ENCODE measurements at regions not wholly inside any gene's neighbourhood (a gene's known extent, or its start where the extent isn't known, plus 50 kb on each side); places are given as distances from the start of the nearest gene placed in this dataset.

- H3K27ac ChIP-seq, result no peak overlapping the region
- H3K9ac ChIP-seq, result no peak overlapping the region
- no peaks in the 10 kb centered on the region for H4K20me1 ChIP-seq (ENCODE audit: insufficient read depth)
- H3K9me2 ChIP-seq (ENCODE audit: insufficient read depth), result peaks cover 3% of the 10 kb centered on the region; the same call in 1 of the 2 replicates
- peaks cover 25% of the 10 kb centered on the region for H3F3A ChIP-seq (ENCODE audit: insufficient read depth)
- H3K36me3 ChIP-seq (ENCODE audit: low read depth), result no peaks in the 10 kb centered on the region
- H3K79me2 ChIP-seq (ENCODE audit: insufficient read depth), result no peaks in the 10 kb centered on the region
- H3K9me3 ChIP-seq (ENCODE audit: low read depth), result no peaks in the 10 kb centered on the region
- H3K4me2 ChIP-seq (ENCODE audit: unreplicated experiment), result no peak overlapping the region
- no peaks in the 10 kb centered on the region for H3K27me3 ChIP-seq (replicated peaks; ENCODE audit: insufficient read depth)
- in situ Hi-C loops (cut with MboI), result no loop called here
- TF ChIP-seq EZH2phosphoT487 (IDR thresholded peaks at IDR 0.05; ENCODE audit: insufficient read depth, low read depth), result no peak
- TF ChIP-seq EZH2 (IDR thresholded peaks at IDR 0.05; ENCODE audit: insufficient read depth, poor library complexity, severe bottlenecking), result no peak
- H3K4me3 ChIP-seq, result no peak overlapping the region
- no peak overlapping the region for H2AFZ ChIP-seq
- 89 to 96% methylated on average over 2 of the region's 2 CpGs for WGBS, 2 experiments (ENCODE audit: low coverage in 1 of 2, low lambda C conversion rate in 2 of 2, missing lambda C conversion rate in 2 of 2)
- no peak for DNase-seq
- H3K4me1 ChIP-seq (ENCODE audit: insufficient read depth), result peaks cover 24% of the 10 kb centered on the region
Measured at GRCh38 chr2:39522518-39522877, 85.4 kb upstream of the MAP4K3 start.

- Histone ChIP-seq H3K36me3 (ENCODE audit: low read depth) (no peaks in the 10 kb centered on the region), H3K4me1 (ENCODE audit: insufficient read depth) (peaks cover 24% of the 10 kb centered on the region), H3K27ac (peak overlapping the region; percentile 58), H4K20me1 (ENCODE audit: insufficient read depth) (no peaks in the 10 kb centered on the region), H3K9me3 (ENCODE audit: low read depth) (no peaks in the 10 kb centered on the region), H2AFZ (peak overlapping the region; percentile 16; the same call in 1 of the 2 replicates), H3F3A (ENCODE audit: insufficient read depth) (peaks cover 25% of the 10 kb centered on the region), H3K9me2 (ENCODE audit: insufficient read depth) (peaks cover 3% of the 10 kb centered on the region; the same call in 1 of the 2 replicates), H3K27me3 (replicated peaks; ENCODE audit: insufficient read depth) (no peaks in the 10 kb centered on the region), H3K79me2 (ENCODE audit: insufficient read depth) (no peaks in the 10 kb centered on the region), H3K4me2 (ENCODE audit: unreplicated experiment) (peak overlapping the region; percentile 81), H3K9ac (no peak overlapping the region), H3K4me3 (0 out of 2 replicates have a peak overlapping the region, but pooled peaks have one; percentile 1)
- DNase-seq, result peak; percentile 90
- 22 to 31% methylated on average over 2 of the region's 2 CpGs for WGBS, 2 experiments (ENCODE audit: low coverage in 1 of 2, low lambda C conversion rate in 2 of 2, missing lambda C conversion rate in 2 of 2)
- in situ Hi-C loops (cut with MboI), result no loop called here
- TF ChIP-seq EZH2phosphoT487 (IDR thresholded peaks at IDR 0.05; ENCODE audit: insufficient read depth, low read depth) (no peak), EZH2 (IDR thresholded peaks at IDR 0.05; ENCODE audit: insufficient read depth, poor library complexity, severe bottlenecking) (no peak)
Measured at GRCh38 chr2:39523308-39524044, 86.4 kb upstream of the MAP4K3 start.

DNA sequence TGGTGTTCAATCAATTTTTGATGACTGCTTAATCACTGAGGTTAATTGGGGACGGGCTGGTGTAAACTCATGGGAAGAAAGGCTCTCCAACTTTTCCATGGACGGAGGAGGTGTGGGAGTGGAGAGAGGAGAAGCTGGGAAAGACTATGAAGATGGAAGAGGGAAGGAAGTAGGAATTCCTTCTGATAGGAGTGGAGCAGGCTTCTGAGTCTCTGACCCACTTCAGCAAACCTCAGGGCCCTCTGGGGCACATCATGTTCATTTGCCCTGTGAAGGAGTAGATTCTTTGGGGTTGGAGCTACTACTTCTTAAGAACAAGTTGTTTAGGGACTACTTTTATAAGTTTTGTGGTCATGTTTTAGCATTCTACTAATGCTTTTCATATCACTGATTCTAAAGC is 87.0 kb upstream of the MAP4K3 start:
- peaks cover 3% of the 10 kb centered on the region; the same call in 1 of the 2 replicates for H3K9me2 ChIP-seq (ENCODE audit: insufficient read depth)
- H3K27me3 ChIP-seq (replicated peaks; ENCODE audit: insufficient read depth), result no peaks in the 10 kb centered on the region
- H3K4me1 ChIP-seq (ENCODE audit: insufficient read depth), result peaks cover 24% of the 10 kb centered on the region
- H3K4me2 ChIP-seq (ENCODE audit: unreplicated experiment), result peak overlapping the region; percentile 81
- no peaks in the 10 kb centered on the region for H3K9me3 ChIP-seq (ENCODE audit: low read depth)
- H3K9ac ChIP-seq, result no peak overlapping the region
- H3K79me2 ChIP-seq (ENCODE audit: insufficient read depth), result no peaks in the 10 kb centered on the region
- no peaks in the 10 kb centered on the region for H3K36me3 ChIP-seq (ENCODE audit: low read depth)
- peaks cover 25% of the 10 kb centered on the region for H3F3A ChIP-seq (ENCODE audit: insufficient read depth)
- WGBS, 2 experiments (ENCODE audit: low coverage in 1 of 2, low lambda C conversion rate in 2 of 2, missing lambda C conversion rate in 2 of 2), result 59 to 64% methylated on average over 2 of the region's 2 CpGs
- peak overlapping the region; percentile 16; the same call in 1 of the 2 replicates for H2AFZ ChIP-seq
- in situ Hi-C loops (cut with MboI), result no loop called here
- peak; percentile 29 for DNase-seq
- H3K4me3 ChIP-seq, result no peak overlapping the region
- TF ChIP-seq EZH2 (IDR thresholded peaks at IDR 0.05; ENCODE audit: insufficient read depth, poor library complexity, severe bottlenecking), result no peak
- no peak for TF ChIP-seq EZH2phosphoT487 (IDR thresholded peaks at IDR 0.05; ENCODE audit: insufficient read depth, low read depth)
- peak overlapping the region; percentile 58 for H3K27ac ChIP-seq
- H4K20me1 ChIP-seq (ENCODE audit: insufficient read depth), result no peaks in the 10 kb centered on the region

GRCh38 chr2:39524756-39525635 is 87.9 kb upstream of the MAP4K3 start:
- no peaks in the 10 kb centered on the region for H4K20me1 ChIP-seq (ENCODE audit: insufficient read depth)
- H3K4me1 ChIP-seq (ENCODE audit: insufficient read depth), result peaks cover 30% of the 10 kb centered on the region
- H3F3A ChIP-seq (ENCODE audit: insufficient read depth), result peaks cover 27% of the 10 kb centered on the region
- TF ChIP-seq EZH2phosphoT487 (IDR thresholded peaks at IDR 0.05; ENCODE audit: insufficient read depth, low read depth), result no peak
- no peak for TF ChIP-seq EZH2 (IDR thresholded peaks at IDR 0.05; ENCODE audit: insufficient read depth, poor library complexity, severe bottlenecking)
- no peak overlapping the region for H3K4me3 ChIP-seq
- no peak overlapping the region for H2AFZ ChIP-seq
- DNase-seq, result no peak
- WGBS, 2 experiments (ENCODE audit: low coverage in 1 of 2, low lambda C conversion rate in 2 of 2, missing lambda C conversion rate in 2 of 2), result 80 to 85% methylated on average over 7 of the region's 7 CpGs
- H3K36me3 ChIP-seq (ENCODE audit: low read depth), result no peaks in the 10 kb centered on the region
- peaks cover 1% of the 10 kb centered on the region; the same call in 1 of the 2 replicates for H3K9me2 ChIP-seq (ENCODE audit: insufficient read depth)
- H3K79me2 ChIP-seq (ENCODE audit: insufficient read depth), result no peaks in the 10 kb centered on the region
- H3K27ac ChIP-seq, result peak overlapping the region; percentile 58; the same call in 1 of the 2 replicates
- in situ Hi-C loops (cut with MboI), result no loop called here
- no peaks in the 10 kb centered on the region for H3K27me3 ChIP-seq (replicated peaks; ENCODE audit: insufficient read depth)
- peak overlapping the region; percentile 81 for H3K4me2 ChIP-seq (ENCODE audit: unreplicated experiment)
- H3K9ac ChIP-seq, result no peak overlapping the region
- H3K9me3 ChIP-seq (ENCODE audit: low read depth), result no peaks in the 10 kb centered on the region

Measured in GM23248 (cell line).